CD4-positive, alpha-beta T cell treated with Interleukin-6 at 100 ng/mL for 8 hours (primary cell): ENCODE measurements at regions not wholly inside any gene's neighbourhood (a gene's known extent, or its start where the extent isn't known, plus 50 kb on each side); places are given as distances from the start of the nearest gene placed in this dataset.
"Not testable (repeated sequence)": the region's sequence is repeated elsewhere in the genome, so short reads cannot be mapped to it uniquely, and the experiment has no call there.

Experiments
- DNase-seq: peaks from one replicate; pipeline ENCODE4 v3.0.0-alpha.2; 2020; ENCODE audit warnings: mixed read lengths, low spot score

- DNase-seq, result no peak
Observed at GRCh38 chr6:9100869-9101580, 665.7 kb upstream of the SLC35B3 start.

- DNase-seq, result no peak
Observed at GRCh38 chr6:9095729-9096128, 660.4 kb upstream of the SLC35B3 start.

GRCh38 chr6:9095137-9095536 lies 659.8 kb upstream of the SLC35B3 start:
- DNase-seq, result no peak

- DNase-seq, result no peak
Observed at GRCh38 chr6:9089724-9090123, 654.4 kb upstream of the SLC35B3 start.

GRCh38 chr6:9087470-9087869 lies 652.1 kb upstream of the SLC35B3 start:
- DNase-seq, result no peak

GRCh38 chr6:9086331-9086730 lies 651.0 kb upstream of the SLC35B3 start:
- DNase-seq, result no peak

GRCh38 chr6:9085709-9086070 lies 650.3 kb upstream of the SLC35B3 start:
- DNase-seq, result no peak

- DNase-seq, result no peak
Observed at GRCh38 chr6:9085054-9085708, 649.8 kb upstream of the SLC35B3 start.

GRCh38 chr6:9083108-9083507 lies 647.8 kb upstream of the SLC35B3 start:
- DNase-seq, result no peak

GRCh38 chr6:9066726-9067125 lies 631.4 kb upstream of the SLC35B3 start:
- no peak for DNase-seq

GRCh38 chr6:9064156-9064555 lies 628.8 kb upstream of the SLC35B3 start:
- DNase-seq, result no peak

GRCh38 chr6:9062596-9062995 lies 627.3 kb upstream of the SLC35B3 start:
- DNase-seq, result no peak

GRCh38 chr6:9057937-9058336 lies 622.6 kb upstream of the SLC35B3 start:
- DNase-seq, result no peak

- no peak for DNase-seq
Observed at GRCh38 chr6:9056556-9056955, 621.2 kb upstream of the SLC35B3 start.

GRCh38 chr6:9044426-9044825 lies 609.1 kb upstream of the SLC35B3 start:
- no peak for DNase-seq

- no peak for DNase-seq
Observed at GRCh38 chr6:9040718-9041117, 605.4 kb upstream of the SLC35B3 start.

- DNase-seq, result no peak
Observed at GRCh38 chr6:9039258-9039657, 603.9 kb upstream of the SLC35B3 start.

GRCh38 chr6:9028086-9028485 lies 592.7 kb upstream of the SLC35B3 start:
- DNase-seq, result no peak

GRCh38 chr6:9025796-9026394 lies 590.5 kb upstream of the SLC35B3 start:
- DNase-seq, result no peak

GRCh38 chr6:9025228-9025627 lies 589.9 kb upstream of the SLC35B3 start:
- DNase-seq, result no peak

- DNase-seq, result not testable (repeated sequence)
Observed at GRCh38 chr6:9024246-9024645, 588.9 kb upstream of the SLC35B3 start.

GRCh38 chr6:9020001-9020400 lies 584.7 kb upstream of the SLC35B3 start:
- DNase-seq, result no peak

- no peak for DNase-seq
Observed at GRCh38 chr6:9009931-9010330, 574.6 kb upstream of the SLC35B3 start.

GRCh38 chr6:9007027-9007426 lies 571.7 kb upstream of the SLC35B3 start:
- no peak for DNase-seq
